ENCODE measurements at regions not wholly inside any gene's neighbourhood (a gene's known extent, or its start where the extent isn't known, plus 50 kb on each side); places are given as distances from the start of the nearest gene placed in this dataset.

DNA sequence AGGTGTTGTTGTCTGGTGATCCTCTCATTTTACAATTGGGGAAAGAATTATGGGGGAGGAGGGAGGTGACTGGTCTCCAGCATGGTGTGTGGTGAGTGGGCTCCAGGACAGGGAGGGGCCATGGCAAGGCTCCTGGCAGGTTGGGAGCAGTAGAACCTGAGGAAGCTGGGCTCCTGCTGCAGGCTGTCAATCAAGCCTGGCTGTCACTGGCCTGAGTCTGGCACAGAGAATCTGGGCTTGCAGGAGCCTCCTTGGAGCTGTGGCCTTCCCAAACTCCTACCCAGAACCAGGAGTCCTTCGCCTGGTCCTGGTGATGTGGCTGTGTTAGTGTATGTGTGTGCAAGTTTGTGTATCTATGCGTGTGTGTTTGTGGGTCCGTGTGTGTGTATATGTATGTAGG lies 131.9 kb upstream of the CSF3R start:
- Histone ChIP-seq H3K27me3 (replicated peaks in 1 of 2; ENCODE audit: control insufficient read depth in 2 of 2, extremely low read depth in 1 of 2, insufficient read depth in 2 of 2, low read length in 1 of 2) (peaks cover 0 to 27% of the 10 kb centered on the region in 2 experiments), H3K4me3 (ENCODE audit: control insufficient read depth in 1 of 2, extremely low read depth in 1 of 2, low read length in 1 of 2) (no peak overlapping the region), H3K4me1 (ENCODE audit: control insufficient read depth in 1 of 2, extremely low read depth in 1 of 2, insufficient read depth in 2 of 2, low read length in 2 of 2) (no peaks in the 10 kb centered on the region), H3K9me3 (no peaks in the 10 kb centered on the region), H3K36me3 (ENCODE audit: control insufficient read depth in 2 of 2, extremely low read depth in 1 of 2, insufficient read depth in 1 of 2, low read length in 1 of 2) (no peaks in the 10 kb centered on the region), H3K27ac (ENCODE audit: low read length) (no peak overlapping the region)
- CTCF ChIA-PET: no interaction called here
- Mint-ChIP-seq H3K27me3 (no peaks in the 10 kb centered on the region), H3K4me3 (no peak overlapping the region), H3K36me3 (no peaks in the 10 kb centered on the region), H3K4me1 (no peaks in the 10 kb centered on the region), H3K27ac (no peak overlapping the region), H3K9me3 (no peaks in the 10 kb centered on the region)
- WGBS (ENCODE audit: insufficient coverage): no CpG with 5 or more reads among the region's 3 CpGs
- no peak for ATAC-seq (replicated peaks in 1 of 4)
- POLR2A ChIA-PET: no interaction called here
- DNase-seq: no peak

DNA sequence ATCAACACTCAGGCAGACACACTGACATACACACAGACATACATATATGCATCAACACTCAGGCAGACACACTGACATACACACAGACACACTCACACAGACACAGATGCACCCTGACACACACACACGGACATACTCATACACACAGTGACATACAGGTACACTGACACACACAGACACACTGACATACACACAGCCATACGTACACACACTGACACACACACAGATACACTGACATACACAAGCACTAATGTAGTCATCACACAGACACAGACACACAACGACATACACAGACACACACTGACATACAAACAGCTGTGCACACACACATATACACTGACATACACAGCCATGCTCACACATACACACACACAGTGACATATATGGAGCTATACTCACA lies 131.0 kb upstream of the CSF3R start:
- POLR2A ChIA-PET: no interaction called here
- no peaks in the 10 kb centered on the region for H3K36me3 Mint-ChIP-seq
- 75% methylated on average over 3 of the region's 3 CpGs for WGBS (ENCODE audit: insufficient coverage)
- ATAC-seq (replicated peaks in 1 of 4): no peak
- Histone ChIP-seq H3K9me3 (no peaks in the 10 kb centered on the region), H3K36me3 (ENCODE audit: control insufficient read depth in 2 of 2, extremely low read depth in 1 of 2, insufficient read depth in 1 of 2, low read length in 1 of 2) (no peaks in the 10 kb centered on the region), H3K27ac (ENCODE audit: low read length) (no peak overlapping the region), H3K4me1 (ENCODE audit: control insufficient read depth in 1 of 2, extremely low read depth in 1 of 2, insufficient read depth in 2 of 2, low read length in 2 of 2) (no peaks in the 10 kb centered on the region), H3K4me3 (ENCODE audit: control insufficient read depth in 1 of 2, extremely low read depth in 1 of 2, low read length in 1 of 2) (no peak overlapping the region), H3K27me3 (replicated peaks in 1 of 2; ENCODE audit: control insufficient read depth in 2 of 2, extremely low read depth in 1 of 2, insufficient read depth in 2 of 2, low read length in 1 of 2) (peaks cover 0 to 27% of the 10 kb centered on the region in 2 experiments)
- CTCF ChIA-PET: no interaction called here
- DNase-seq: no peak
- no peaks in the 10 kb centered on the region for H3K4me1 Mint-ChIP-seq
- H3K27me3 Mint-ChIP-seq: peaks cover 0 to 3% of the 10 kb centered on the region in 2 donors
- no peak overlapping the region for H3K27ac Mint-ChIP-seq
- no peaks in the 10 kb centered on the region for H3K9me3 Mint-ChIP-seq
- no peak overlapping the region for H3K4me3 Mint-ChIP-seq

DNA sequence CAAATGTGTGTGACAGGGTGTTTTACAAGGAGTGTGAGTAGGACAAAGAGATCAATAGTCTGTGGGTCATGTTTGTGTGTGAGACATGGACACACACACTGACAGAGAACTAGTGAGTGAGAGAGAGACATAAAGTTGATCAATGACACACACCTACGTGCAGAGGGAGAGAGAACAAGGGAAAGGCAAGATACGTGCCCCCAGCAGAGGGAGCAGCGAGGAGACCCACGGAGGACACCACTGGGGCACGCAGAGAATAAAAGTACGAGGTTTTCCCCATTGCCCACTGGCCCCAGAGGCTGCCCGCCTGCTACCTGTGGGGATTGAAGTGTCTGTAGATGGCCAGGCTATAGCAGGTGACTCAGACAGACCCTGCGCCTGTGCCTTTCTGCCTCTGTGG lies 130.2 kb upstream of the CSF3R start:
- H3K27me3 ChIP-seq (replicated peaks in 1 of 2; ENCODE audit: control insufficient read depth in 2 of 2, extremely low read depth in 1 of 2, insufficient read depth in 2 of 2, low read length in 1 of 2): peaks cover 0 to 27% of the 10 kb centered on the region in 2 experiments
- Mint-ChIP-seq H3K4me3 (no peak overlapping the region), H3K36me3 (no peaks in the 10 kb centered on the region), H3K9me3 (no peaks in the 10 kb centered on the region), H3K27ac (no peak overlapping the region), H3K27me3 (peaks cover 0 to 3% of the 10 kb centered on the region in 2 donors), H3K4me1 (no peaks in the 10 kb centered on the region)
- 53% methylated on average over 6 of the region's 8 CpGs for WGBS (ENCODE audit: insufficient coverage)
- DNase-seq (no peak), ATAC-seq (replicated peaks in 1 of 4) (no peak)
- CTCF ChIA-PET: no interaction called here
- no peak overlapping the region for H3K4me3 ChIP-seq (ENCODE audit: control insufficient read depth in 1 of 2, extremely low read depth in 1 of 2, low read length in 1 of 2)
- no peak overlapping the region for H3K27ac ChIP-seq (ENCODE audit: low read length)
- no peaks in the 10 kb centered on the region for H3K36me3 ChIP-seq (ENCODE audit: control insufficient read depth in 2 of 2, extremely low read depth in 1 of 2, insufficient read depth in 1 of 2, low read length in 1 of 2)
- POLR2A ChIA-PET: no interaction called here
- peaks cover 0 to under 1% of the 10 kb centered on the region in 2 experiments for H3K4me1 ChIP-seq (ENCODE audit: control insufficient read depth in 1 of 2, extremely low read depth in 1 of 2, insufficient read depth in 2 of 2, low read length in 2 of 2)
- H3K9me3 ChIP-seq: no peaks in the 10 kb centered on the region

DNA sequence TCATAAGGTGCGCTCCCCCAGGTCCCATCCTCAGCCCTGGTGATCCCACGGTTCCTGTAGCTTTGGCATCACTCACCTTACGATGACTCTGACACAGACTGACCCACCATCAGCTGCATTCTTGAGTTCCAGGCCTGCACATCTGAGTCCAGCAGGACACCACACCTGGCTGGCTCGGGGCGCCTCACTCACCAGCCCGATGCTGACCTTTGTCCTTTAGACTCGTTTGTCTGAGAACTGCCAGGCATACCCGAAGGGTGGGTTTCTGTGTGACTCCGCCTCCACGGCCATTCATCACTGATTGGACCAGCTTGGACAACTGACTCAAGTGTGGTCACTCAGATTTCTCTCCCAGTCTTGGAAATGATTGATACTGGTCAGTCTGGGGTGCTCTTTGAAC lies 129.4 kb upstream of the CSF3R start:
- 79% methylated on average over 10 of the region's 10 CpGs for WGBS (ENCODE audit: insufficient coverage)
- Histone ChIP-seq H3K9me3 (no peaks in the 10 kb centered on the region), H3K27me3 (replicated peaks in 1 of 2; ENCODE audit: control insufficient read depth in 2 of 2, extremely low read depth in 1 of 2, insufficient read depth in 2 of 2, low read length in 1 of 2) (peaks cover 0 to 27% of the 10 kb centered on the region in 2 experiments), H3K27ac (ENCODE audit: low read length) (no peak overlapping the region), H3K4me3 (ENCODE audit: control insufficient read depth in 1 of 2, extremely low read depth in 1 of 2, low read length in 1 of 2) (no peak overlapping the region), H3K36me3 (ENCODE audit: control insufficient read depth in 2 of 2, extremely low read depth in 1 of 2, insufficient read depth in 1 of 2, low read length in 1 of 2) (no peaks in the 10 kb centered on the region), H3K4me1 (ENCODE audit: control insufficient read depth in 1 of 2, extremely low read depth in 1 of 2, insufficient read depth in 2 of 2, low read length in 2 of 2) (peaks cover 0 to 8% of the 10 kb centered on the region in 2 experiments)
- Mint-ChIP-seq H3K4me3 (no peak overlapping the region), H3K36me3 (no peaks in the 10 kb centered on the region), H3K27ac (no peak overlapping the region), H3K27me3 (peaks cover 0 to 3% of the 10 kb centered on the region in 2 donors), H3K9me3 (no peaks in the 10 kb centered on the region), H3K4me1 (peaks cover 0 to 7% (median 4%) of the 10 kb centered on the region in 3 donors)
- ChIA-PET POLR2A (no interaction called here), CTCF (no interaction called here)
- ATAC-seq (replicated peaks in 1 of 4): no peak
- DNase-seq: no peak

DNA sequence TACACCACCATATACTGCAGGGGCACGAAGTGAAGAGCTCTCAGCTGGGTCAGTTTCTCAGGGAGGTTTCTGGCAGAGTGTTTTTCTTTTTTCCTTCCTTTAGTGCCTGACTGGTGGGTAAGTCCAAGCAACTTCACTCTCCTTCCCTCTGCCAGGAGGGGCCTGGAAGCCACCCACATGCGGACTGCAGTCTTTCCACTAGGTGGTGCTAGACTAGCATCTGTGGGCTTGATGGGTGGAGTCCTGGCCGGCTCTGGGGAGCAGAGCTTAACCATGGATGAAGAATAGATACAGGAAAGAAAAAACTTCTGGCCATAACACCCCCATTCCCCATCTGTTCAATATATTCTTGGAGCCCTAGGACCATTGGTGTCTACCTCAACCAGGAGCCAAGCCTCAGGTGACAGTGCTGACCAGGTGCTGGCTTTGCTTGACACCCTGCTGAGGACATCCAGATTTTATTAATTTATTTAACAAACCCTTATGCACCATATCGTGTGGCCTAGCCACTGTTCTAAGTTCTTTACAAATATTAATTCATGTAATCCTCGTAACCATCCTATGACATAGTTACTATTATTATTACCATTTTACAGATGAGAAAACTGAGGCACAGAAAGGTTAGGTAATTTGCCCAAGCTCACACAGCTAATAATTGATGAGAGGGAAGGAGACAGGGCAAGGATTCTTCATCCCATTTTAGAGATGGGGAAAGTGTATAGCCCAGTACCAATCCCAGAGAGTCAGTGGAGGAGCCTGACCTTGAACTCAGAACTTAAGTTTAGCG lies 126.7 kb upstream of the CSF3R start:
- H3K27me3 ChIP-seq (replicated peaks in 1 of 2; ENCODE audit: control insufficient read depth in 2 of 2, extremely low read depth in 1 of 2, insufficient read depth in 2 of 2, low read length in 1 of 2): peaks cover 0 to 21% of the 10 kb centered on the region in 2 experiments
- ATAC-seq (replicated peaks in 1 of 4) (peak in 1 of 4 experiments; percentile 43), DNase-seq (peak in 22 of 35 experiments; percentile 3 to 55 (median 12))
- ChIA-PET POLR2A (no interaction called here), CTCF (no interaction called here)
- H3K4me1 Mint-ChIP-seq: peaks cover 6 to 26% (median 20%) of the 10 kb centered on the region in 3 donors
- no peak overlapping the region for H3K27ac Mint-ChIP-seq
- no peak overlapping the region for H3K4me3 Mint-ChIP-seq
- no peaks in the 10 kb centered on the region for H3K36me3 Mint-ChIP-seq
- no peaks in the 10 kb centered on the region for H3K36me3 ChIP-seq (ENCODE audit: control insufficient read depth in 2 of 2, extremely low read depth in 1 of 2, insufficient read depth in 1 of 2, low read length in 1 of 2)
- WGBS (ENCODE audit: insufficient coverage): 44% methylated on average over 2 of the region's 6 CpGs
- H3K4me3 ChIP-seq (ENCODE audit: control insufficient read depth in 1 of 2, extremely low read depth in 1 of 2, low read length in 1 of 2): no peak overlapping the region
- H3K27me3 Mint-ChIP-seq: peaks cover 0 to 8% of the 10 kb centered on the region in 2 donors
- H3K4me1 ChIP-seq (ENCODE audit: control insufficient read depth in 1 of 2, extremely low read depth in 1 of 2, insufficient read depth in 2 of 2, low read length in 2 of 2): peaks cover 0 to 30% of the 10 kb centered on the region in 2 experiments
- no peaks in the 10 kb centered on the region for H3K9me3 Mint-ChIP-seq
- no peaks in the 10 kb centered on the region for H3K9me3 ChIP-seq
- H3K27ac ChIP-seq (ENCODE audit: low read length): no peak overlapping the region

DNA sequence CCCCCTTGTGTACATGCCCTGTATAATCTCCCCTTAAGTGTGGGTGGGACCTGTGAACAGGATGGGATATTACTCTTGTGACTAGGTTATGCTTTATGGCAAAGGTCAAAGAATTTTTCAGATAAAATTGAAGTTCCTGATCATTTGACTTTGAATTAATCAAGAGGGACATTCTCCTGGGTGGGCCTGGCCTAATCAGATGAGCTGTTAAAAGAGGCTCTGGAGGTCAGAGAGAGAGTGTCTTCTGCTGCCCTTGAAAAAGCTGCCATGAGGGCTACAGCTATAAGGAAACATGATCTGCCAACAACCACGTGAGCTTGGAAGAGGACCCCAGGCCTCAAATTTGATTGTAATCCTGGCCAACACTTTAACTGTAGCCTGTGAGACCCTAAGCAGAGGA lies 125.6 kb upstream of the CSF3R start:
- H3K27ac Mint-ChIP-seq: no peak overlapping the region
- H3K36me3 Mint-ChIP-seq: no peaks in the 10 kb centered on the region
- H3K4me3 Mint-ChIP-seq: no peak overlapping the region
- DNase-seq (no peak), ATAC-seq (replicated peaks in 1 of 4) (no peak)
- ChIA-PET CTCF (interaction anchor here in 1 of 2 donors (0.7 kb wide), 1 partner anchor 33 kb away, joined by 3 read pairs; no protein-coding TSS in a partner anchor), POLR2A (no interaction called here)
- H3K4me1 Mint-ChIP-seq: peaks cover 6 to 26% (median 20%) of the 10 kb centered on the region in 3 donors
- peaks cover 0 to 14% of the 10 kb centered on the region in 2 experiments for H3K27me3 ChIP-seq (replicated peaks in 1 of 2; ENCODE audit: control insufficient read depth in 2 of 2, extremely low read depth in 1 of 2, insufficient read depth in 2 of 2, low read length in 1 of 2)
- no peaks in the 10 kb centered on the region for H3K36me3 ChIP-seq (ENCODE audit: control insufficient read depth in 2 of 2, extremely low read depth in 1 of 2, insufficient read depth in 1 of 2, low read length in 1 of 2)
- H3K27ac ChIP-seq (ENCODE audit: low read length): no peak overlapping the region
- no peaks in the 10 kb centered on the region for H3K9me3 ChIP-seq
- peaks cover 0 to 30% of the 10 kb centered on the region in 2 experiments for H3K4me1 ChIP-seq (ENCODE audit: control insufficient read depth in 1 of 2, extremely low read depth in 1 of 2, insufficient read depth in 2 of 2, low read length in 2 of 2)
- no peak overlapping the region for H3K4me3 ChIP-seq (ENCODE audit: control insufficient read depth in 1 of 2, extremely low read depth in 1 of 2, low read length in 1 of 2)
- H3K9me3 Mint-ChIP-seq: no peaks in the 10 kb centered on the region
- H3K27me3 Mint-ChIP-seq: peaks cover 0 to 8% of the 10 kb centered on the region in 2 donors
- WGBS (ENCODE audit: insufficient coverage): 75% methylated on average over 1 of the region's 1 CpG

Data from T-cell (primary cell).